ENCODE measurements at regions not wholly inside any gene's neighbourhood (a gene's known extent, or its start where the extent isn't known, plus 50 kb on each side); places are given as distances from the start of the nearest gene placed in this dataset.

DNA sequence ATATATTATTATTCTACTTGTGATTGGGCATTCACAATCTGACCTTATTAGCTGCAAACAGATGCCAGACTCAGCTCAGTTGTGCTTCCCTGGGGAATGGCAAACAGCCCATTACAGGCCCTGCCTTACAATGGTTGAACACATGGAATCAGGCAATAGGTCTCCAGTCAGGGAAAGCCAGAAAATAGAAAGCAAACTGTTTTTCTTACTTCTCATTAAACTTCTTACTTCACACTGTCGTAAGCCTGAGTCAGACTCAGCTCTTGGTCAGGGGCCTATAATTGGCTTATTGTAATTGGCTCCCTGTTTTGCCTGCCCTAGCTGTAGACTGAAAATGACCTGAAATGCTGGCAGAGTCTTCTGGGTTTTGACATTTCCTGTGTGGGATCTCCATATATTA lies 77.0 kb upstream of the CA10 start:
- H3K4me2 ChIP-seq = no peak overlapping the region
- H2AFZ ChIP-seq = no peak overlapping the region
- no peaks in the 10 kb centered on the region for H3F3A ChIP-seq (replicated peaks; ENCODE audit: low read depth)
- TF ChIP-seq STAT1 (IDR thresholded peaks at IDR 0.05; ENCODE audit: unreplicated experiment) = no peak
- no peak for TF ChIP-seq EZH2 (IDR thresholded peaks at IDR 0.05; ENCODE audit: low read depth, unreplicated experiment)
- TF ChIP-seq, protein P1, sequence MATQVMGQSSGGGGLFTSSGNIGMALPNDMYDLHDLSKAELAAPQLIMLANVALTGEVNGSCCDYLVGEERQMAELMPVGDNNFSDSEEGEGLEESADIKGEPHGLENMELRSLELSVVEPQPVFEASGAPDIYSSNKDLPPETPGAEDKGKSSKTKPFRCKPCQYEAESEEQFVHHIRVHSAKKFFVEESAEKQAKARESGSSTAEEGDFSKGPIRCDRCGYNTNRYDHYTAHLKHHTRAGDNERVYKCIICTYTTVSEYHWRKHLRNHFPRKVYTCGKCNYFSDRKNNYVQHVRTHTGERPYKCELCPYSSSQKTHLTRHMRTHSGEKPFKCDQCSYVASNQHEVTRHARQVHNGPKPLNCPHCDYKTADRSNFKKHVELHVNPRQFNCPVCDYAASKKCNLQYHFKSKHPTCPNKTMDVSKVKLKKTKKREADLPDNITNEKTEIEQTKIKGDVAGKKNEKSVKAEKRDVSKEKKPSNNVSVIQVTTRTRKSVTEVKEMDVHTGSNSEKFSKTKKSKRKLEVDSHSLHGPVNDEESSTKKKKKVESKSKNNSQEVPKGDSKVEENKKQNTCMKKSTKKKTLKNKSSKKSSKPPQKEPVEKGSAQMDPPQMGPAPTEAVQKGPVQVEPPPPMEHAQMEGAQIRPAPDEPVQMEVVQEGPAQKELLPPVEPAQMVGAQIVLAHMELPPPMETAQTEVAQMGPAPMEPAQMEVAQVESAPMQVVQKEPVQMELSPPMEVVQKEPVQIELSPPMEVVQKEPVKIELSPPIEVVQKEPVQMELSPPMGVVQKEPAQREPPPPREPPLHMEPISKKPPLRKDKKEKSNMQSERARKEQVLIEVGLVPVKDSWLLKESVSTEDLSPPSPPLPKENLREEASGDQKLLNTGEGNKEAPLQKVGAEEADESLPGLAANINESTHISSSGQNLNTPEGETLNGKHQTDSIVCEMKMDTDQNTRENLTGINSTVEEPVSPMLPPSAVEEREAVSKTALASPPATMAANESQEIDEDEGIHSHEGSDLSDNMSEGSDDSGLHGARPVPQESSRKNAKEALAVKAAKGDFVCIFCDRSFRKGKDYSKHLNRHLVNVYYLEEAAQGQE (IDR thresholded peaks at IDR 0.05; ENCODE audit: unreplicated experiment) = no peak
- no peak for TF ChIP-seq JUNB (IDR thresholded peaks at IDR 0.05; ENCODE audit: unreplicated experiment)
- TF ChIP-seq POLR2AphosphoS5 (IDR thresholded peaks at IDR 0.05; ENCODE audit: low read depth) = no peak
- no peak for TF ChIP-seq NANOG (IDR thresholded peaks at IDR 0.05; ENCODE audit: borderline replicate concordance)
- no peak for TF ChIP-seq ZNF331 (CRISPR knock-in tag; IDR thresholded peaks at IDR 0.05; ENCODE audit: low read depth)
- TF ChIP-seq, protein P2, sequence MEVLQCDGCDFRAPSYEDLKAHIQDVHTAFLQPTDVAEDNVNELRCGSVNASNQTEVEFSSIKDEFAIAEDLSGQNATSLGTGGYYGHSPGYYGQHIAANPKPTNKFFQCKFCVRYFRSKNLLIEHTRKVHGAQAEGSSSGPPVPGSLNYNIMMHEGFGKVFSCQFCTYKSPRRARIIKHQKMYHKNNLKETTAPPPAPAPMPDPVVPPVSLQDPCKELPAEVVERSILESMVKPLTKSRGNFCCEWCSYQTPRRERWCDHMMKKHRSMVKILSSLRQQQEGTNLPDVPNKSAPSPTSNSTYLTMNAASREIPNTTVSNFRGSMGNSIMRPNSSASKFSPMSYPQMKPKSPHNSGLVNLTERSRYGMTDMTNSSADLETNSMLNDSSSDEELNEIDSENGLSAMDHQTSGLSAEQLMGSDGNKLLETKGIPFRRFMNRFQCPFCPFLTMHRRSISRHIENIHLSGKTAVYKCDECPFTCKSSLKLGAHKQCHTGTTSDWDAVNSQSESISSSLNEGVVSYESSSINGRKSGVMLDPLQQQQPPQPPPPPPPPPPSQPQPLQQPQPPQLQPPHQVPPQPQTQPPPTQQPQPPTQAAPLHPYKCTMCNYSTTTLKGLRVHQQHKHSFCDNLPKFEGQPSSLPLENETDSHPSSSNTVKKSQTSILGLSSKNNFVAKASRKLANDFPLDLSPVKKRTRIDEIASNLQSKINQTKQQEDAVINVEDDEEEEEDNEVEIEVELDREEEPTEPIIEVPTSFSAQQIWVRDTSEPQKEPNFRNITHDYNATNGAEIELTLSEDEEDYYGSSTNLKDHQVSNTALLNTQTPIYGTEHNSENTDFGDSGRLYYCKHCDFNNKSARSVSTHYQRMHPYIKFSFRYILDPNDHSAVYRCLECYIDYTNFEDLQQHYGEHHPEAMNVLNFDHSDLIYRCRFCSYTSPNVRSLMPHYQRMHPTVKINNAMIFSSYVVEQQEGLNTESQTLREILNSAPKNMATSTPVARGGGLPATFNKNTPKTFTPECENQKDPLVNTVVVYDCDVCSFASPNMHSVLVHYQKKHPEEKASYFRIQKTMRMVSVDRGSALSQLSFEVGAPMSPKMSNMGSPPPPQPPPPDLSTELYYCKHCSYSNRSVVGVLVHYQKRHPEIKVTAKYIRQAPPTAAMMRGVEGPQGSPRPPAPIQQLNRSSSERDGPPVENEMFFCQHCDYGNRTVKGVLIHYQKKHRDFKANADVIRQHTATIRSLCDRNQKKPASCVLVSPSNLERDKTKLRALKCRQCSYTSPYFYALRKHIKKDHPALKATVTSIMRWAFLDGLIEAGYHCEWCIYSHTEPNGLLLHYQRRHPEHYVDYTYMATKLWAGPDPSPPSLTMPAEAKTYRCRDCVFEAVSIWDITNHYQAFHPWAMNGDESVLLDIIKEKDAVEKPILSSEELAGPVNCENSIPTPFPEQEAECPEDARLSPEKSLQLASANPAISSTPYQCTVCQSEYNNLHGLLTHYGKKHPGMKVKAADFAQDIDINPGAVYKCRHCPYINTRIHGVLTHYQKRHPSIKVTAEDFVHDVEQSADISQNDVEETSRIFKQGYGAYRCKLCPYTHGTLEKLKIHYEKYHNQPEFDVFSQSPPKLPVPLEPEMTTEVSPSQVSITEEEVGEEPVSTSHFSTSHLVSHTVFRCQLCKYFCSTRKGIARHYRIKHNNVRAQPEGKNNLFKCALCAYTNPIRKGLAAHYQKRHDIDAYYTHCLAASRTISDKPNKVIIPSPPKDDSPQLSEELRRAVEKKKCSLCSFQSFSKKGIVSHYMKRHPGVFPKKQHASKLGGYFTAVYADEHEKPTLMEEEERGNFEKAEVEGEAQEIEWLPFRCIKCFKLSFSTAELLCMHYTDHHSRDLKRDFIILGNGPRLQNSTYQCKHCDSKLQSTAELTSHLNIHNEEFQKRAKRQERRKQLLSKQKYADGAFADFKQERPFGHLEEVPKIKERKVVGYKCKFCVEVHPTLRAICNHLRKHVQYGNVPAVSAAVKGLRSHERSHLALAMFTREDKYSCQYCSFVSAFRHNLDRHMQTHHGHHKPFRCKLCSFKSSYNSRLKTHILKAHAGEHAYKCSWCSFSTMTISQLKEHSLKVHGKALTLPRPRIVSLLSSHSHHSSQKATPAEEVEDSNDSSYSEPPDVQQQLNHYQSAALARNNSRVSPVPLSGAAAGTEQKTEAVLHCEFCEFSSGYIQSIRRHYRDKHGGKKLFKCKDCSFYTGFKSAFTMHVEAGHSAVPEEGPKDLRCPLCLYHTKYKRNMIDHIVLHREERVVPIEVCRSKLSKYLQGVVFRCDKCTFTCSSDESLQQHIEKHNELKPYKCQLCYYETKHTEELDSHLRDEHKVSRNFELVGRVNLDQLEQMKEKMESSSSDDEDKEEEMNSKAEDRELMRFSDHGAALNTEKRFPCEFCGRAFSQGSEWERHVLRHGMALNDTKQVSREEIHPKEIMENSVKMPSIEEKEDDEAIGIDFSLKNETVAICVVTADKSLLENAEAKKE (CRISPR knock-in tag; IDR thresholded peaks at IDR 0.05) = no peak
- no peak for TF ChIP-seq EZH2phosphoT487 (IDR thresholded peaks at IDR 0.05; ENCODE audit: unreplicated experiment)
- TF ChIP-seq ZNF114 (CRISPR knock-in tag; IDR thresholded peaks at IDR 0.05) = no peak
- TF ChIP-seq, protein P3, sequence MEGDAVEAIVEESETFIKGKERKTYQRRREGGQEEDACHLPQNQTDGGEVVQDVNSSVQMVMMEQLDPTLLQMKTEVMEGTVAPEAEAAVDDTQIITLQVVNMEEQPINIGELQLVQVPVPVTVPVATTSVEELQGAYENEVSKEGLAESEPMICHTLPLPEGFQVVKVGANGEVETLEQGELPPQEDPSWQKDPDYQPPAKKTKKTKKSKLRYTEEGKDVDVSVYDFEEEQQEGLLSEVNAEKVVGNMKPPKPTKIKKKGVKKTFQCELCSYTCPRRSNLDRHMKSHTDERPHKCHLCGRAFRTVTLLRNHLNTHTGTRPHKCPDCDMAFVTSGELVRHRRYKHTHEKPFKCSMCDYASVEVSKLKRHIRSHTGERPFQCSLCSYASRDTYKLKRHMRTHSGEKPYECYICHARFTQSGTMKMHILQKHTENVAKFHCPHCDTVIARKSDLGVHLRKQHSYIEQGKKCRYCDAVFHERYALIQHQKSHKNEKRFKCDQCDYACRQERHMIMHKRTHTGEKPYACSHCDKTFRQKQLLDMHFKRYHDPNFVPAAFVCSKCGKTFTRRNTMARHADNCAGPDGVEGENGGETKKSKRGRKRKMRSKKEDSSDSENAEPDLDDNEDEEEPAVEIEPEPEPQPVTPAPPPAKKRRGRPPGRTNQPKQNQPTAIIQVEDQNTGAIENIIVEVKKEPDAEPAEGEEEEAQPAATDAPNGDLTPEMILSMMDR (conservative IDR thresholded peaks at IDR 0.05; ENCODE audit: low read depth in 2 of 2) = no peak
- no peak for TF ChIP-seq CREB1 (CRISPR knock-in tag; IDR thresholded peaks at IDR 0.05; ENCODE audit: low read depth)
- Mint-ChIP-seq H3K27ac (no peak overlapping the region), H3K4me1 (peaks cover 9% of the 10 kb centered on the region), H3K27me3 (ENCODE audit: insufficient read depth, low read depth, poor library complexity) (peaks cover 3% of the 10 kb centered on the region), H3K9me3 (peaks cover 8% of the 10 kb centered on the region; the same call in 1 of the 3 replicates), H3K4me3 (no peak overlapping the region), H3K36me3 (ENCODE audit: low read depth) (no peaks in the 10 kb centered on the region)
- H3K79me2 ChIP-seq (replicated peaks; ENCODE audit: insufficient read depth) = no peaks in the 10 kb centered on the region
- no peaks in the 10 kb centered on the region for H3K27me3 ChIP-seq (ENCODE audit: insufficient read depth)
- ATAC-seq = no peak
- no peak overlapping the region for H3K27ac ChIP-seq (ENCODE audit: low read depth)
- no peaks in the 10 kb centered on the region for H4K20me1 ChIP-seq (replicated peaks; ENCODE audit: insufficient read depth)
- no peaks in the 10 kb centered on the region for H3K36me3 ChIP-seq (ENCODE audit: insufficient read depth)
- no peak overlapping the region for H3K4me3 ChIP-seq
- H3K9me2 ChIP-seq (ENCODE audit: insufficient read depth) = no peaks in the 10 kb centered on the region
- H3K4me1 ChIP-seq (ENCODE audit: insufficient read depth) = no peaks in the 10 kb centered on the region; the same call in 1 of the 2 replicates
- no peak for DNase-seq (ENCODE audit: low spot score)

All from GM23338 (cell line).